ENCODE measurements at regions not wholly inside any gene's neighbourhood (a gene's known extent, or its start where the extent isn't known, plus 50 kb on each side); places are given as distances from the start of the nearest gene placed in this dataset.

DNA sequence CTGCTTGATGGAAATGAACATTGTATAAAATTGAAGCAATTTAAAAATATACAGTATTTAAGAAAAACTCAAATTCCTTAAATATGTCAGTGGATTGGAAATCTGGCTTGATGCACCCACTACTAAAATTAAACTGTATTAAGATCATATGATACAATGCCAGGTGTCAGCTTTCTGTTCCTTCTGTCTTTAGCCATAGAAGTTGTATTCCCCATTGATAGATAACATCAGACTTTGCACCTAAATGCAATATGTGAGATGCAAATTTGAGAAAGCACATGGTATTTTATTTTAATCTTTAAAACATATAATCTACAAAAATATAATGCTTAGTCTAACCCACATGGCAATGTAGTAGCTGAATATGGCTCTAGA, 697.4 kb upstream of the WWC1 start:
- H3K4me3 ChIP-seq (ENCODE audit: insufficient read depth, low read depth, low read length, poor library complexity, severe bottlenecking) = no peak overlapping the region
- H3K4me1 ChIP-seq (ENCODE audit: control insufficient read depth, insufficient read depth, low read length, poor library complexity, severe bottlenecking) = no peaks in the 10 kb centered on the region
- DNase-seq = no peak
- H3K36me3 ChIP-seq (ENCODE audit: control insufficient read depth, insufficient read depth, low read length) = no peaks in the 10 kb centered on the region
- no peaks in the 10 kb centered on the region for H3K27me3 ChIP-seq (replicated peaks; ENCODE audit: control insufficient read depth, insufficient read depth, low read length, poor library complexity, severe bottlenecking)
- H3K27ac ChIP-seq (ENCODE audit: insufficient read depth, low read length, poor library complexity, severe bottlenecking) = no peak overlapping the region
- peaks cover 2% of the 10 kb centered on the region for H3K9me3 ChIP-seq (ENCODE audit: control insufficient read depth, low read length)

DNA sequence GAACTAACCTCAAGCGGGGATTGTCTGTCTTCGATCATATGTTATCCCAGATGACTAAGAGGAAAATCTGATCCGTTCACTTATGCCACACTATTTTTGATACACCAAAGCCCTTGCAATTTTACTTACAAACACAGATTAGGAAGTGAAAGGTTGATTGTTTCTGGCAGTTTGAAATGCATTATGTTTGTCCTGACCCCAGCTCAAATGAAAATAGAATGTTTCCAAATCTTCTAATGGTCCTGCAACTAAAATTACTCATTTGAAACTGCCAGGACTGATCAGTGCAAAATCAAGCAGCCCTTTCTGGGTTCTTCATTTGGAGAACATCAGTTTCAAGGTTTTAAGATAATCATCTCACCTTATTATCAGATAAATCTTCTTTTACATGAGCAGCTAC, 696.7 kb upstream of the WWC1 start:
- no peaks in the 10 kb centered on the region for H3K4me1 ChIP-seq (ENCODE audit: control insufficient read depth, insufficient read depth, low read length, poor library complexity, severe bottlenecking)
- no peak overlapping the region for H3K4me3 ChIP-seq (ENCODE audit: insufficient read depth, low read depth, low read length, poor library complexity, severe bottlenecking)
- H3K9me3 ChIP-seq (ENCODE audit: control insufficient read depth, low read length) = peaks cover 2% of the 10 kb centered on the region
- H3K36me3 ChIP-seq (ENCODE audit: control insufficient read depth, insufficient read depth, low read length) = no peaks in the 10 kb centered on the region
- DNase-seq = no peak
- no peaks in the 10 kb centered on the region for H3K27me3 ChIP-seq (replicated peaks; ENCODE audit: control insufficient read depth, insufficient read depth, low read length, poor library complexity, severe bottlenecking)
- H3K27ac ChIP-seq (ENCODE audit: insufficient read depth, low read length, poor library complexity, severe bottlenecking) = no peak overlapping the region

DNA sequence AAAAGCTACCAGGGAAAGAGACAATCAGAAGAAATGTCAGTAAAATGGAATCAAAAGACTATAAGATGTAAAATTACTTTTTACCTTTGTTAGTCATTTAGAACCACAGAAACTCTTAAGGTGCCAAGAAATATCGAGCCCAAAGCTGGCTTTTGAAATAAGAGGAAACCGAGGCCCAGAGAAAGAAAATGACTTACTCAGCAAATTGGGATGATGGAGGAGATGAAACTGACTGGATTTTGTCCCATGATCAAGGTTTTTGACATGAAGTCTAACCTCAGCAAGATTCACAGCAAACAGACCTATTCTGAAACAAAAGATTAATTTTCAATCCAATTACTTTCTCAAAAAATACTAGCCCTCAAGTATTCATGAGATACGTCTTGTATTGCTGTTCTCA, 696.2 kb upstream of the WWC1 start:
- no peaks in the 10 kb centered on the region for H3K36me3 ChIP-seq (ENCODE audit: control insufficient read depth, insufficient read depth, low read length)
- H3K27ac ChIP-seq (ENCODE audit: insufficient read depth, low read length, poor library complexity, severe bottlenecking) = no peak overlapping the region
- peaks cover 2% of the 10 kb centered on the region for H3K9me3 ChIP-seq (ENCODE audit: control insufficient read depth, low read length)
- H3K4me1 ChIP-seq (ENCODE audit: control insufficient read depth, insufficient read depth, low read length, poor library complexity, severe bottlenecking) = no peaks in the 10 kb centered on the region
- DNase-seq = no peak
- H3K27me3 ChIP-seq (replicated peaks; ENCODE audit: control insufficient read depth, insufficient read depth, low read length, poor library complexity, severe bottlenecking) = no peaks in the 10 kb centered on the region
- H3K4me3 ChIP-seq (ENCODE audit: insufficient read depth, low read depth, low read length, poor library complexity, severe bottlenecking) = no peak overlapping the region

- Histone ChIP-seq H3K4me1 (ENCODE audit: control insufficient read depth, insufficient read depth, low read length, poor library complexity, severe bottlenecking) (no peaks in the 10 kb centered on the region), H3K4me3 (ENCODE audit: insufficient read depth, low read depth, low read length, poor library complexity, severe bottlenecking) (no peak overlapping the region)
- no peak for DNase-seq
These were observed 693.3 kb upstream of the WWC1 start for GRCh38 chr5:167598166-167598565.

DNA sequence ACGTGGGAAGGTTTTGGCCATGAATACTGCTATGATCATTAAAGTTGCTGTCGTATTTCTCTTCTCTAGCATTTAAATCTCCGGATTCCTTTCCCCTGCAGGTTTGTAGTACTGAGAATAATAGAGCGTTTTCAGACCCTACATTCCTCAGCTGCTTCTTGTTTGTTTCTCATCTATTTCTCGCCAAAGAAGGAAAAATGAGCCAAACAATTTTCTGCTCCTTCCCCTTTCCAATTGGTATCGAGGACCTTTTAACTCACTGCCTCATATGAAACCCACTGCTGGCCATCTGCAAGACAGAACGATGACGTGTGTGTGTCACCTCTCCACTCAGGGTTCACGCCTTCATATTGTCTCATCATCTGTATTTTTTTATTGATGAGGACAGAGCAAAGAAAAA, 689.4 kb upstream of the WWC1 start:
- no peak overlapping the region for H3K4me3 ChIP-seq (ENCODE audit: insufficient read depth, low read depth, low read length, poor library complexity, severe bottlenecking)
- DNase-seq = no peak
- H3K9me3 ChIP-seq (ENCODE audit: control insufficient read depth, low read length) = peaks cover 2% of the 10 kb centered on the region
- no peaks in the 10 kb centered on the region for H3K36me3 ChIP-seq (ENCODE audit: control insufficient read depth, insufficient read depth, low read length)
- H3K4me1 ChIP-seq (ENCODE audit: control insufficient read depth, insufficient read depth, low read length, poor library complexity, severe bottlenecking) = no peaks in the 10 kb centered on the region
- H3K27me3 ChIP-seq (replicated peaks; ENCODE audit: control insufficient read depth, insufficient read depth, low read length, poor library complexity, severe bottlenecking) = no peaks in the 10 kb centered on the region
- no peak overlapping the region for H3K27ac ChIP-seq (ENCODE audit: insufficient read depth, low read length, poor library complexity, severe bottlenecking)

More at GRCh38 chr5:167598166-167598565, 693.3 kb upstream of the WWC1 start:
- Histone ChIP-seq H3K27ac (ENCODE audit: insufficient read depth, low read length, poor library complexity, severe bottlenecking) (no peak overlapping the region), H3K27me3 (replicated peaks; ENCODE audit: control insufficient read depth, insufficient read depth, low read length, poor library complexity, severe bottlenecking) (no peaks in the 10 kb centered on the region), H3K36me3 (ENCODE audit: control insufficient read depth, insufficient read depth, low read length) (no peaks in the 10 kb centered on the region), H3K9me3 (ENCODE audit: control insufficient read depth, low read length) (peaks cover 2% of the 10 kb centered on the region)

GRCh38 chr5:167603135-167603534, 688.3 kb upstream of the WWC1 start:
- H3K9me3 ChIP-seq (ENCODE audit: control insufficient read depth, low read length) = peaks cover 2% of the 10 kb centered on the region
- H3K4me1 ChIP-seq (ENCODE audit: control insufficient read depth, insufficient read depth, low read length, poor library complexity, severe bottlenecking) = no peaks in the 10 kb centered on the region
- H3K27me3 ChIP-seq (replicated peaks; ENCODE audit: control insufficient read depth, insufficient read depth, low read length, poor library complexity, severe bottlenecking) = no peaks in the 10 kb centered on the region
- H3K27ac ChIP-seq (ENCODE audit: insufficient read depth, low read length, poor library complexity, severe bottlenecking) = no peak overlapping the region
- no peak overlapping the region for H3K4me3 ChIP-seq (ENCODE audit: insufficient read depth, low read depth, low read length, poor library complexity, severe bottlenecking)
- H3K36me3 ChIP-seq (ENCODE audit: control insufficient read depth, insufficient read depth, low read length) = no peaks in the 10 kb centered on the region
- DNase-seq = no peak

DNA sequence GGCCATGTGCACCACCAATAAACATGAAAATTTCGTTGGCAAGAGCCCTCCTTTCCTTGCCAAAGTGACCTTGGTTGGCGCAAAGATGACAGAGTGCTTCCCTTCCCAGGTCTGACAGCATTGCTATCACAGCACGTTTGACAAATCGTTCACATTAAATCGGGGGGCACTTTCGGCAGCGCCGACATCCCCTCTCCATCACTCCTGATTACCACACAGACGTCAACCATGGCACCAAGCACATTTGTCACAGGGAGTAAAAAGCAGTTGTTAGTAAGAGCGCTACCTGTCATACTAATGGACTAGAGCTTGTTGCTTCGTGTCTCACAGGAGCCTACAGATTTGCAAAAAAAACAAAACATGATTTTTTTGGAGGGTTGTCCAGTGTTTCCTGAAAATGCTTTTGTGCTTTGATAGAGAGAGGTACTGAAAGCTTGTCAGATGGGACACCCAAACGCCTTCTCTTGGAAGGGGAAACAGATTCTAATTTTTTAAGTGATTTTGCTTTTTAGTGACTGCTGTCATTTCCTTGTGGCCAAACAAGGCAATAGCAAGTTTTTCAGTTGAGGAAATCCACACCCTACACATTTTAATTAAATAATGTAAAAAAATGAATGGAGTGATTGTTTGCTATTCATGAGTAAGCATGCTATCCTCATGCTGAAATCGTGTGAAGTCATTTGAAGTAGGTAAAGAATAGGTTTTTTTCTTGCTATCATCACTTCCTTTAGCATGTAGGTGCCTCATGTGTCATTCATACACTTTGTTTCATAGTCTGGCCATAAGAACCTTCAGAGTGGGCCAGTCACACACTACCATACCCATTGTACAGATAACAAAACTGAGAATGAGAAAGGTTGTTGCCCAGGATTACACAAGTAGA, 682.8 kb upstream of the WWC1 start:
- Histone ChIP-seq H3K27ac (ENCODE audit: insufficient read depth, low read length, poor library complexity, severe bottlenecking) (no peak overlapping the region), H3K4me3 (ENCODE audit: insufficient read depth, low read depth, low read length, poor library complexity, severe bottlenecking) (no peak overlapping the region), H3K27me3 (replicated peaks; ENCODE audit: control insufficient read depth, insufficient read depth, low read length, poor library complexity, severe bottlenecking) (no peaks in the 10 kb centered on the region), H3K4me1 (ENCODE audit: control insufficient read depth, insufficient read depth, low read length, poor library complexity, severe bottlenecking) (no peaks in the 10 kb centered on the region), H3K36me3 (ENCODE audit: control insufficient read depth, insufficient read depth, low read length) (no peaks in the 10 kb centered on the region), H3K9me3 (ENCODE audit: control insufficient read depth, low read length) (no peaks in the 10 kb centered on the region)
- DNase-seq = no peak

DNA sequence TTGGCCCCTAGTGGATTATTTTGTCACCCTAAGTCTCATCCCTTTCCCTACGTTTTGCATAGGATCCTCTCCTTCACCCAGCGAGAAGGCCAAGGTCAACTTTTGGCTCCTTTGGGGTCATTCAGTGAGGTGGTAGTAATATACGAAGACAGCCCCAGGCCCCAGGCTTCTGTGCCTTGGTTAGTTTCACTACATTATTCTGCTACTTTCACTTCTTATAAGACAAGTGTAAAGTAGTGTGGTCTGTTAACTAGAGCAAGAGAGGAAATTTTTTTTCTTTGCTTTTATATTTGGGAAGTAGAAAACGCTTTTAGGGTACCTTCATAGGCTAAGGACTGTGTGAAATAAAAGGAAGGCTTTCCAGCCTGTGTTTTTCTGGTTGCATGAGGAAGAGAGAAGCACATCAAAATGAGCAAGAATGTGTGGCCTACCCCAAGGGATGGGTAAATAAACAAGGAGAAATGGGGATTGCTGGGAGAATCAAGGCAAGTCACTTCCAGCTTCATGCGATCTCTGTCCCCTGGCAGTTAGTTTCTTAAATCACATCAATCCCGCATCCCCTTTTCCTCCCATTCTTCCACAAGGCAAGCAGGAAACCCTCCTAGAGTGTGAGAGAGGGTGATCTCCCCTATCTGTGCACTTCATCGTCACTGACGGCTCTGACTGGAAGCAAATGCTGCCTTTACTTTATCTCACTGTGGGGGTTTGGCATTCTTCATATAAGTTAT, 677.0 kb upstream of the WWC1 start:
- Histone ChIP-seq H3K27me3 (replicated peaks; ENCODE audit: control insufficient read depth, insufficient read depth, low read length, poor library complexity, severe bottlenecking) (no peaks in the 10 kb centered on the region), H3K27ac (ENCODE audit: insufficient read depth, low read length, poor library complexity, severe bottlenecking) (no peak overlapping the region), H3K4me1 (ENCODE audit: control insufficient read depth, insufficient read depth, low read length, poor library complexity, severe bottlenecking) (no peaks in the 10 kb centered on the region), H3K4me3 (ENCODE audit: insufficient read depth, low read depth, low read length, poor library complexity, severe bottlenecking) (no peak overlapping the region), H3K36me3 (ENCODE audit: control insufficient read depth, insufficient read depth, low read length) (no peaks in the 10 kb centered on the region), H3K9me3 (ENCODE audit: control insufficient read depth, low read length) (no peaks in the 10 kb centered on the region)
- no peak for DNase-seq

- no peak for DNase-seq
- H3K4me3 ChIP-seq (ENCODE audit: insufficient read depth, low read depth, low read length, poor library complexity, severe bottlenecking) = no peak overlapping the region
- H3K36me3 ChIP-seq (ENCODE audit: control insufficient read depth, insufficient read depth, low read length) = no peaks in the 10 kb centered on the region
- no peaks in the 10 kb centered on the region for H3K9me3 ChIP-seq (ENCODE audit: control insufficient read depth, low read length)
- H3K27ac ChIP-seq (ENCODE audit: insufficient read depth, low read length, poor library complexity, severe bottlenecking) = no peak overlapping the region
- no peaks in the 10 kb centered on the region for H3K4me1 ChIP-seq (ENCODE audit: control insufficient read depth, insufficient read depth, low read length, poor library complexity, severe bottlenecking)
- no peaks in the 10 kb centered on the region for H3K27me3 ChIP-seq (replicated peaks; ENCODE audit: control insufficient read depth, insufficient read depth, low read length, poor library complexity, severe bottlenecking)
These were observed 675.2 kb upstream of the WWC1 start for GRCh38 chr5:167616043-167616890.

Data from effector memory CD4-positive, alpha-beta T cell (primary cell).